Epithelial cell of proximal tubule (primary cell): ENCODE measurements at regions not wholly inside any gene's neighbourhood (a gene's known extent, or its start where the extent isn't known, plus 50 kb on each side); places are given as distances from the start of the nearest gene placed in this dataset.
A peak's percentile ranks its signal among the peaks of the same experiment; 100 is the strongest.

Source experiments
- DNase-seq: peaks from one replicate; pipeline ENCODE4 v3.0.0-alpha.2; 2011; ENCODE audit warnings: low read depth
- H3K4me3 ChIP-seq: 2 replicates; pipeline ENCODE4 v1.5.1; 2011; ENCODE audit warnings: low read depth, mild to moderate bottlenecking, low read length
- CTCF ChIP-seq: conservative IDR thresholded peaks from 2 replicates; pipeline ENCODE4 v1.5.1; 2012; ENCODE audit warnings: low read depth, mild to moderate bottlenecking, low read length

DNA sequence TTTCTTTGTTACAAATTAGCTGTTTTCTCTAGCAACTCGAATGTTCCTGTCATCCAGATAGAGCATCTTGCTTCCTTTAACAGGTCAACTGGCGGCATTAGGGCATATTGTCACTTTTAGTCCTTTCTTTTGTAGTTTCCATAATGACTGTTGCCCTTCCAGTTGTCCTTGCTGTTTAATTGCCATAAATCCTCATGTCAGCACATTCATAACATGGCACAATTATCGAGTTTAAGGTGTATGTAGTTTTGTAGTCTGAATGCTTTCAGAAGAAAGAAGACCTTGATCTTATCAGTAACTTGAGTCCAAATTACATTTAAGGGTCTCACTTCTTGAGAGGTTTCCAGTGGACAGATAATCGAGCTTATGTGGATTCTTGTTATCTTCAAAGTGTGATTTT is 161.7 kb upstream of the CDH12 start:
- TF ChIP-seq CTCF = no peak
- no peak for DNase-seq
- H3K4me3 ChIP-seq = no peak overlapping the region

DNA sequence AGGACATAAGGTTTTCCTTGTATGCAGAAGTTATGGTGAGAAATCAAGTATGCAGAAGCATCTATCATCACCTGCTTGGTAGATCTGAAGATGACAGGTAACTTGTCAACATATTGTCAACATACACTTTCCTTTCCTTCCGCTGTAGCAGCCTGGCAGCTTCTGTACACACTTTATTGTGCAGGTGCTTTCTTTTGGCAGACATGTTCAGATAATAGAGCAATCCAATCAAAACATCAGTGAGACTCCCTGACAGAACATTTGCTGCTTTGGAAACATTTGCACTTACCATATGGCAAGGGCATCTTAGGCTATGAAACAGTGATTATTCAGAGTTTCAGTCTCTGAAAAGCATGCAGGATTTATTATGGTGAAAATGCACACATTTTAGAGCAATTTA is 161.1 kb upstream of the CDH12 start:
- no peak for DNase-seq
- H3K4me3 ChIP-seq = no peak overlapping the region
- no peak for TF ChIP-seq CTCF

DNA sequence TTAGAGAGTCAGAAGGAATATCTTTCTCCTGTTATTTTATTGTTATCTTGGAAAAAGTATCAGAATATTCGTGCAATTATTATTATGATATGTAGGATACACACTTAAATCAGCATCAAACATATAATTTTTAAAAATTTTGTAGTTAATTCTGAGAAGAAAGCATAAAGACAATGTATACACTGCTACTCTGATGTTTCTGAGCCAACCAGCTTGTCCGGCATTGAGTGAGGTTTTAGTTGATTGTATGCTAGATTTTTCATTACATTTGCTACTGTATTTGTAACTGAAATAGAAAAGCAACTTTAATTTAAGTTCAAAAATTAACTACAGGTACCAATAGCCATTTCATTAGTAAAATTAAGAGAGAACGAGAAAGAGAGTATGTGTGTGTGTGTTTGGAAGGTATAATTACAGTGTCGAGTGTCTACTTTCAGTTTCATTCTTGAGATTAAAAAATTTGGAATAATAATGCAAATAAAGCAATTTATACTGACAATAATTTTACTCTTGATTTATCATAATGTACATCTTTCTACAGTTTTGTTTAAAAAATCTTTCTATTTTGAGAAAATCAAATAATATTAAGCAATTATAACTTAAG is 160.4 kb upstream of the CDH12 start:
- no peak for TF ChIP-seq CTCF
- H3K4me3 ChIP-seq = peak overlapping the region; percentile 11
- no peak for DNase-seq

DNA sequence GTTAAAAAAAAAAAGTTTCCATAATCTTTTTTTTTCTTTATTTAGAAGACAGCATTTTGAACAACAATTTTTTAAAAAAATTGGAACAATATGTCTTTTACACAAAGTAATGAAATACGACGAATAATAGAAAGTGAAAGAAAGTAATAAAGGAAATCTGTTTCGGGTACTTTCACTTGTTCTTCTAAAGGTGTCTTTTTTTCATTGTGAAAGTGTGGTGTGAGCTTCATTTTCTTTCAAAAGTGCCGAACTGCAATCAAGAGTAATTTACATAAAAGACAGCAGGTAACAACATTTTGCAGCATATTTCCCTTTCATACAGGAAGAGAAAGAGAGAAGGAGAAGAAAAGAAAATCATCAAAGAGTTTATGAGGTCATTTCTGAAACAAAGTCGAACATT is 159.7 kb upstream of the CDH12 start:
- no peak for TF ChIP-seq CTCF
- H3K4me3 ChIP-seq = peak overlapping the region; percentile 21
- no peak for DNase-seq

- TF ChIP-seq CTCF = no peak
- DNase-seq = no peak
- no peak overlapping the region for H3K4me3 ChIP-seq
Observed at GRCh38 chr5:23007762-23008161, 154.6 kb upstream of the CDH12 start.

- TF ChIP-seq CTCF = no peak
- H3K4me3 ChIP-seq = no peak overlapping the region
- no peak for DNase-seq
Observed at GRCh38 chr5:23007236-23007635, 154.1 kb upstream of the CDH12 start.

DNA sequence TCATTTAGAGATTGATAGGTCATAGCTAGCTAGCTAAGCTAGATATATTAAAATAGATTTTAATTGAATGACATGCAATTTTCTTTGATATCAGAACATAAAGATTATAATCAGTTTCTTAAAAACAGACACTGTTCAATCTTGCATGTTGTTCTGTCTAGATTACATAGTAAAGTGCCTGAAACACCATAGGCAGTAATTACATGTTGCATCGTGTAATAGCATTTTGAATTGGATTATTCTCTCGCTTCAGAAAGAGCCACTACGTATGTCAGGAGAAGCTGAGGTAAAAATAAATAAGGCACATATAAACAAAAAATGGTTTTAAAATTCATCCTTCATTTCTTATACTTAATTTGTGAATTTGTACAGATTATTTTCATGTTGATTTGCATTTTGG is 148.0 kb upstream of the CDH12 start:
- no peak for TF ChIP-seq CTCF
- no peak for DNase-seq
- no peak overlapping the region for H3K4me3 ChIP-seq
